ENCODE measurements at regions not wholly inside any gene's neighbourhood (a gene's known extent, or its start where the extent isn't known, plus 50 kb on each side); places are given as distances from the start of the nearest gene placed in this dataset.
"Not testable (repeated sequence)": the region's sequence is repeated elsewhere in the genome, so short reads cannot be mapped to it uniquely, and the experiment has no call there.

- no peaks in the 10 kb centered on the region for H3K36me3 ChIP-seq
- H3K27ac ChIP-seq (replicated peaks) = no peak overlapping the region
- intact Hi-C loops (cut with micrococcal nuclease) = no loop called here
- DNase-seq = no peak
- no peaks in the 10 kb centered on the region for H3K27me3 ChIP-seq (ENCODE audit: low read depth)
- H3K4me1 ChIP-seq = no peaks in the 10 kb centered on the region
- H3K4me3 ChIP-seq = no peak overlapping the region
- peaks cover 57% of the 10 kb centered on the region for H3K9me3 ChIP-seq (replicated peaks)
- TF ChIP-seq CTCF (IDR thresholded peaks at IDR 0.05; ENCODE audit: borderline replicate concordance) = no peak
Observed at GRCh38 chr15:95784508-95784907, 546.0 kb upstream of the NR2F2 start.

- DNase-seq; H3K27me3 ChIP-seq (ENCODE audit: low read depth); H3K4me1 ChIP-seq; H3K4me3 ChIP-seq; H3K27ac ChIP-seq (replicated peaks); H3K36me3 ChIP-seq; intact Hi-C loops (cut with micrococcal nuclease): not testable (repeated sequence)
- peaks cover 57% of the 10 kb centered on the region for H3K9me3 ChIP-seq (replicated peaks)
Observed at GRCh38 chr15:95785276-95785675, 545.2 kb upstream of the NR2F2 start.

GRCh38 chr15:95793231-95793630, 537.3 kb upstream of the NR2F2 start:
- no peak for TF ChIP-seq CTCF (IDR thresholded peaks at IDR 0.05; ENCODE audit: borderline replicate concordance)
- Histone ChIP-seq H3K4me3 (no peak overlapping the region), H3K4me1 (no peaks in the 10 kb centered on the region), H3K27me3 (ENCODE audit: low read depth) (no peaks in the 10 kb centered on the region), H3K36me3 (no peaks in the 10 kb centered on the region), H3K27ac (replicated peaks) (no peak overlapping the region), H3K9me3 (replicated peaks) (no peaks in the 10 kb centered on the region)
- DNase-seq = no peak
- intact Hi-C loops (cut with micrococcal nuclease) = no loop called here

- Histone ChIP-seq H3K4me1 (no peaks in the 10 kb centered on the region), H3K27me3 (ENCODE audit: low read depth) (no peaks in the 10 kb centered on the region), H3K4me3 (no peak overlapping the region), H3K36me3 (no peaks in the 10 kb centered on the region), H3K9me3 (replicated peaks) (no peaks in the 10 kb centered on the region), H3K27ac (replicated peaks) (no peak overlapping the region)
- TF ChIP-seq CTCF (IDR thresholded peaks at IDR 0.05; ENCODE audit: borderline replicate concordance) = no peak
- intact Hi-C loops (cut with micrococcal nuclease) = no loop called here
- DNase-seq = no peak
Observed at GRCh38 chr15:95795386-95795785, 535.1 kb upstream of the NR2F2 start.

- H3K4me1 ChIP-seq = no peaks in the 10 kb centered on the region
- H3K4me3 ChIP-seq = no peak overlapping the region
- intact Hi-C loops (cut with micrococcal nuclease) = loop anchor here (10.0 kb wide), 1 partner anchor 65 kb away; no protein-coding TSS in a partner anchor
- no peaks in the 10 kb centered on the region for H3K27me3 ChIP-seq (ENCODE audit: low read depth)
- no peak overlapping the region for H3K27ac ChIP-seq (replicated peaks)
- H3K9me3 ChIP-seq (replicated peaks) = no peaks in the 10 kb centered on the region
- DNase-seq = no peak
- no peaks in the 10 kb centered on the region for H3K36me3 ChIP-seq
- TF ChIP-seq CTCF (IDR thresholded peaks at IDR 0.05; ENCODE audit: borderline replicate concordance) = no peak
Observed at GRCh38 chr15:95799286-95800200, 531.0 kb upstream of the NR2F2 start.

GRCh38 chr15:95804484-95804883, 526.0 kb upstream of the NR2F2 start:
- no peaks in the 10 kb centered on the region for H3K27me3 ChIP-seq (ENCODE audit: low read depth)
- no peak for DNase-seq
- H3K36me3 ChIP-seq = no peaks in the 10 kb centered on the region
- H3K4me1 ChIP-seq = no peaks in the 10 kb centered on the region
- peaks cover 14% of the 10 kb centered on the region for H3K9me3 ChIP-seq (replicated peaks)
- TF ChIP-seq CTCF (IDR thresholded peaks at IDR 0.05; ENCODE audit: borderline replicate concordance) = no peak
- intact Hi-C loops (cut with micrococcal nuclease) = loop anchor here (10.0 kb wide), 1 partner anchor 60 kb away; no protein-coding TSS in a partner anchor
- H3K27ac ChIP-seq (replicated peaks) = no peak overlapping the region
- H3K4me3 ChIP-seq = no peak overlapping the region

Data from left ventricle myocardium inferior (tissue), 1 donor.